HEK293 (cell line): ENCODE measurements at regions not wholly inside any gene's neighbourhood (a gene's known extent, or its start where the extent isn't known, plus 50 kb on each side); places are given as distances from the start of the nearest gene placed in this dataset.

Experiments used
- CTCF ChIA-PET: fragments of 350-600 bp; formaldehyde crosslinking; extraction: SDS; loops from one replicate; lab custom pipeline; 2021; ENCODE audit warnings: antibody characterized with exemption; lab: Yijun Ruan, JAX
- POLR2A ChIA-PET: fragments of 300-600 bp; formaldehyde crosslinking; extraction: SDS; loops from one replicate; lab custom pipeline; 2020; ENCODE audit warnings: antibody characterized with exemption, inconsistent platforms; lab: Yijun Ruan, JAX
- H3K27ac ChIP-seq: fragments of 200-500 bp; sonication (Bioruptor generic); 2 replicates; pipeline ENCODE4 v1.5.1; 2014; ENCODE audit warnings: low read depth, low read length, control low read depth, inconsistent platforms; ENCODE audit errors: extremely low read depth
- H3K36me3 ChIP-seq, 2 experiments: fragments of 200-500 bp in 1 of 2; sonication (Bioruptor generic) in 1 of 2; 1 replicate in 1 of 2; 2 replicates in 1 of 2; pipeline ENCODE4 v1.5.1; 2014 to 2017; ENCODE audit warnings: inconsistent platforms in 2 of 2, low read length in 2 of 2; ENCODE audit not compliant: control insufficient read depth in 2 of 2, insufficient read depth in 1 of 2
- H3K4me1 ChIP-seq: fragments of 200-500 bp; sonication (Bioruptor generic); 2 replicates; pipeline ENCODE4 v1.5.1; 2014; ENCODE audit warnings: mild to moderate bottlenecking, low read length, inconsistent platforms; ENCODE audit not compliant: control insufficient read depth, insufficient read depth
- H3K4me3 ChIP-seq: 2 replicates; pipeline ENCODE4 v1.5.1; 2011; ENCODE audit warnings: low read depth, mild to moderate bottlenecking, control low read depth, low read length, moderate library complexity
- H3K9me3 ChIP-seq: fragments of 200-500 bp; sonication (Bioruptor generic); 2 replicates; pipeline ENCODE4 v1.5.1; 2014; ENCODE audit warnings: low read depth, low read length, inconsistent platforms; ENCODE audit not compliant: control insufficient read depth, insufficient read depth
- GLI2 ChIP-seq: fragments of 450-650 bp; formaldehyde crosslinking; IDR thresholded peaks from 2 replicates; pipeline ENCODE4; 2017; ENCODE audit warnings: missing biosample characterization, missing genetic modification characterization, low read depth, borderline replicate concordance
- HOXC10 ChIP-seq: sonication (generic); formaldehyde crosslinking; IDR thresholded peaks from 2 replicates; pipeline ENCODE4 v1.8.1; 2023; ENCODE audit warnings: mild to moderate bottlenecking, missing genetic modification reagents
- KLF10 ChIP-seq: fragments of 450-650 bp; IDR thresholded peaks from 2 replicates; pipeline ENCODE4 v1.5.1; 2018; ENCODE audit warnings: missing biosample characterization, mild to moderate bottlenecking, missing genetic modification characterization
- SCRT1 ChIP-seq: fragments of 450-650 bp; formaldehyde crosslinking; IDR thresholded peaks from 2 replicates; pipeline ENCODE4 v1.5.1; 2016; ENCODE audit warnings: missing biosample characterization, missing genetic modification characterization, borderline replicate concordance
- SETDB1 ChIP-seq: IDR thresholded peaks from one replicate; pipeline ENCODE4 v1.6.1; 2017; ENCODE audit warnings: mild to moderate bottlenecking, low read length, moderate library complexity, mixed read lengths; ENCODE audit not compliant: insufficient read length
- SP2 ChIP-seq: fragments of 450-650 bp; formaldehyde crosslinking; IDR thresholded peaks from 2 replicates; pipeline ENCODE4 v1.5.1; 2016; ENCODE audit warnings: missing biosample characterization, missing genetic modification characterization
- SP7 ChIP-seq: fragments of 450-650 bp; formaldehyde crosslinking; IDR thresholded peaks from 2 replicates; pipeline ENCODE4 v1.5.1; 2016; ENCODE audit warnings: missing biosample characterization, missing genetic modification characterization
- YY2 ChIP-seq: fragments of 450-650 bp; formaldehyde crosslinking; IDR thresholded peaks from 2 replicates; pipeline ENCODE4 v1.5.1; 2016; ENCODE audit warnings: missing biosample characterization, missing genetic modification characterization
- ZBTB8A ChIP-seq: fragments of 450-650 bp; formaldehyde crosslinking; IDR thresholded peaks from 2 replicates; pipeline ENCODE4 v1.5.1; 2016; ENCODE audit warnings: missing biosample characterization, missing genetic modification characterization
- ZFHX2 ChIP-seq: fragments of 450-650 bp; formaldehyde crosslinking; conservative IDR thresholded peaks from 2 replicates; pipeline ENCODE4 v1.5.1; 2016; ENCODE audit warnings: missing biosample characterization, missing genetic modification characterization
- ZFP69B ChIP-seq: fragments of 450-650 bp; formaldehyde crosslinking; IDR thresholded peaks from 2 replicates; pipeline ENCODE4 v1.5.1; 2016; ENCODE audit warnings: missing biosample characterization, missing genetic modification characterization
- ZNF114 ChIP-seq: fragments of 450-650 bp; formaldehyde crosslinking; IDR thresholded peaks from 2 replicates; pipeline ENCODE4 v1.5.0; 2017; ENCODE audit warnings: missing biosample characterization, missing genetic modification characterization
- ZNF175 ChIP-seq: fragments of 450-650 bp; formaldehyde crosslinking; IDR thresholded peaks from 2 replicates; pipeline ENCODE4 v1.5.1; 2016; ENCODE audit warnings: missing biosample characterization, missing genetic modification characterization
- ZNF24 ChIP-seq: fragments of 450-650 bp; formaldehyde crosslinking; IDR thresholded peaks from 2 replicates; pipeline ENCODE4 v1.5.1; 2016; ENCODE audit warnings: missing biosample characterization, missing genetic modification characterization
- ZNF248 ChIP-seq: fragments of 450-650 bp; formaldehyde crosslinking; IDR thresholded peaks from 2 replicates; pipeline ENCODE4 v1.5.1; 2017; ENCODE audit warnings: missing biosample characterization, missing genetic modification characterization
- ZNF354C ChIP-seq: fragments of 450-650 bp; formaldehyde crosslinking; IDR thresholded peaks from 2 replicates; pipeline ENCODE4 v1.5.1; 2016; ENCODE audit warnings: missing biosample characterization, missing genetic modification characterization, low read depth, borderline replicate concordance
- ZNF416 ChIP-seq: fragments of 450-650 bp; formaldehyde crosslinking; IDR thresholded peaks from 2 replicates; pipeline ENCODE4 v1.5.1; 2016; ENCODE audit warnings: missing biosample characterization, missing genetic modification characterization
- ZNF654 ChIP-seq: fragments of 450-650 bp; formaldehyde crosslinking; IDR thresholded peaks from 2 replicates; pipeline ENCODE4 v1.5.1; 2016; ENCODE audit warnings: low read depth, missing biosample characterization, missing genetic modification characterization
- ZNF660 ChIP-seq: fragments of 450-650 bp; IDR thresholded peaks from 2 replicates; pipeline ENCODE4 v1.5.1; 2018; ENCODE audit warnings: missing biosample characterization, mild to moderate bottlenecking, missing genetic modification characterization
- ZNF670 ChIP-seq: fragments of 450-650 bp; formaldehyde crosslinking; IDR thresholded peaks from 2 replicates; pipeline ENCODE4 v1.5.1; 2016; ENCODE audit warnings: missing biosample characterization, missing genetic modification characterization, low read depth
- ZNF747 ChIP-seq: fragments of 450-650 bp; formaldehyde crosslinking; IDR thresholded peaks from 2 replicates; pipeline ENCODE4 v1.5.1; 2016; ENCODE audit warnings: missing biosample characterization, missing genetic modification characterization
- ZNF791 ChIP-seq: fragments of 450-650 bp; formaldehyde crosslinking; IDR thresholded peaks from 2 replicates; pipeline ENCODE4 v1.5.1; 2016; ENCODE audit warnings: missing biosample characterization, missing genetic modification characterization
- ZNF830 ChIP-seq: fragments of 450-650 bp; IDR thresholded peaks from 2 replicates; pipeline ENCODE4 v1.5.0; 2018; ENCODE audit warnings: missing biosample characterization, missing genetic modification characterization, low read depth, mild to moderate bottlenecking, moderate library complexity
- ZNF837 ChIP-seq: fragments of 450-650 bp; formaldehyde crosslinking; IDR thresholded peaks from 2 replicates; pipeline ENCODE4 v1.5.1; 2016; ENCODE audit warnings: missing biosample characterization, missing genetic modification characterization
- ZSCAN16 ChIP-seq: fragments of 450-650 bp; formaldehyde crosslinking; IDR thresholded peaks from 2 replicates; pipeline ENCODE4 v1.5.1; 2016; ENCODE audit warnings: missing biosample characterization, missing genetic modification characterization
- TF ChIP-seq, protein P1 (sequence below): fragments of 450-650 bp; formaldehyde crosslinking; IDR thresholded peaks from 2 replicates; pipeline ENCODE4 v1.5.1; 2016; ENCODE audit warnings: missing biosample characterization, missing genetic modification characterization, borderline replicate concordance
- TF ChIP-seq, protein P2 (sequence below): fragments of 450-650 bp; formaldehyde crosslinking; conservative IDR thresholded peaks from 2 replicates; pipeline ENCODE4 v1.5.1; 2016; ENCODE audit warnings: low read depth, missing biosample characterization, missing genetic modification characterization
- TF ChIP-seq, protein P3 (sequence below): fragments of 450-650 bp; formaldehyde crosslinking; IDR thresholded peaks from 2 replicates; pipeline ENCODE4 v1.5.1; 2016; ENCODE audit warnings: missing biosample characterization, missing genetic modification characterization

DNA sequence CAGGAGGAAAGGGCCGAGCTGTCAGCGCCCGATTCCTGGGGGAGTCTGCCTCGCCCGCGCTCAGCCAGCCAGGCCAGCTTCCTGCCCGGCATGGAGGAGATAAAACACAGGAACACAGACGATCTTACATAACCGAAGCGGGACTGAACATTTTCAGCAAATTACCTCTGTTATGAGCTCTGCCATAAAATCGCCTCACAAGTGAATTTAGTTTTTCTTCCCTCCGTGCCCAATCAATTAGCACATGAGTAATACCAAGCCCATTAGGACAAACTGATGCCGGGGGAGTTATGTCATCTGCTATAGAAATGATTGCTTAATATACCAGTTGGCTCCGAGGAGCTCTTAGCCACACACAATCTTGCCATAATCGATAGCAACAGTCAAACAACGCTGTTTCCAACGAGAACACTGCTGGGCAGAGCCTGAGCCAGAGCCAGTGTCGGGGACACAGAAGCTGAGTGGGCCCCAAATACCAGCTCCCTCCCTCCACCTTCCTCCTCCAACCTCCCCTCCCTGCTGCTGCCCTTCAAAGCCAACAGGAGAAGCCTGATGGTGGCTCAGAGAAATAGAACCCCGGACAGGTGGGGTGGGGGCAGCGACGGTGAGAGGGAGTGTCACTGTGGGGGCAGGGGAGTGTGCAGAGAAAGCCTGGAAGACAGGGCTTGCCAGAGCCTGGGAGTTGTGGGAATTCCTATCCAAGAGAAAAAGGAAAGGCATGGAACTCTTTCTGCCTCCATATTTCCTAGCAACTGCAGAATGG is 279.4 kb upstream of the TLE3 start:
- ChIA-PET POLR2A (interaction anchor here (0.6 to 1.0 kb wide), 4 partner anchors 132 to 886 kb away, joined by 3 to 6 read pairs (median 4); no protein-coding TSS in a partner anchor), CTCF (interaction anchor here (0.6 to 1.8 kb wide), 6 partner anchors 12 to 146 kb away, joined by 3 to 9 read pairs (median 6); no protein-coding TSS in a partner anchor)
- Histone ChIP-seq H3K9me3 (no peaks in the 10 kb centered on the region), H3K36me3 (no peaks in the 10 kb centered on the region), H3K27ac (no peak overlapping the region; the same call in 1 of the 2 replicates), H3K4me3 (no peak overlapping the region), H3K4me1 (peaks cover 2% of the 10 kb centered on the region; the same call in 1 of the 2 replicates)
- TF ChIP-seq SP2 (no peak; the same call in 1 of the 2 replicates), SETDB1 (no peak), ZNF248 (tag by site-specific recombination) (no peak), ZNF791 (tag by site-specific recombination) (no peak), ZFP69B (tag by site-specific recombination) (peak; percentile 28; the same call in 1 of the 2 replicates), ZNF175 (tag by site-specific recombination) (no peak), ZSCAN16 (tag by site-specific recombination) (no peak), ZNF114 (no peak), ZBTB8A (peak; percentile 71), SP7 (peak; percentile 89), ZFHX2 (tag by site-specific recombination) (0 out of 2 replicates have a peak, but pooled peaks have one; percentile 25), ZNF747 (no peak), ZNF837 (tag by site-specific recombination) (no peak), YY2 (tag by site-specific recombination) (no peak), ZNF830 (tag by site-specific recombination) (no peak), ZNF354C (no peak), KLF10 (tag by site-specific recombination) (no peak), GLI2 (tag by site-specific recombination) (no peak), ZNF24 (tag by site-specific recombination) (peak; percentile 91), ZNF670 (tag by site-specific recombination) (no peak), SCRT1 (tag by site-specific recombination) (no peak), ZNF654 (no peak), ZNF660 (tag by site-specific recombination) (peak; percentile 88), HOXC10 (no peak), ZNF416 (tag by site-specific recombination) (no peak)
- TF ChIP-seq, protein P1, sequence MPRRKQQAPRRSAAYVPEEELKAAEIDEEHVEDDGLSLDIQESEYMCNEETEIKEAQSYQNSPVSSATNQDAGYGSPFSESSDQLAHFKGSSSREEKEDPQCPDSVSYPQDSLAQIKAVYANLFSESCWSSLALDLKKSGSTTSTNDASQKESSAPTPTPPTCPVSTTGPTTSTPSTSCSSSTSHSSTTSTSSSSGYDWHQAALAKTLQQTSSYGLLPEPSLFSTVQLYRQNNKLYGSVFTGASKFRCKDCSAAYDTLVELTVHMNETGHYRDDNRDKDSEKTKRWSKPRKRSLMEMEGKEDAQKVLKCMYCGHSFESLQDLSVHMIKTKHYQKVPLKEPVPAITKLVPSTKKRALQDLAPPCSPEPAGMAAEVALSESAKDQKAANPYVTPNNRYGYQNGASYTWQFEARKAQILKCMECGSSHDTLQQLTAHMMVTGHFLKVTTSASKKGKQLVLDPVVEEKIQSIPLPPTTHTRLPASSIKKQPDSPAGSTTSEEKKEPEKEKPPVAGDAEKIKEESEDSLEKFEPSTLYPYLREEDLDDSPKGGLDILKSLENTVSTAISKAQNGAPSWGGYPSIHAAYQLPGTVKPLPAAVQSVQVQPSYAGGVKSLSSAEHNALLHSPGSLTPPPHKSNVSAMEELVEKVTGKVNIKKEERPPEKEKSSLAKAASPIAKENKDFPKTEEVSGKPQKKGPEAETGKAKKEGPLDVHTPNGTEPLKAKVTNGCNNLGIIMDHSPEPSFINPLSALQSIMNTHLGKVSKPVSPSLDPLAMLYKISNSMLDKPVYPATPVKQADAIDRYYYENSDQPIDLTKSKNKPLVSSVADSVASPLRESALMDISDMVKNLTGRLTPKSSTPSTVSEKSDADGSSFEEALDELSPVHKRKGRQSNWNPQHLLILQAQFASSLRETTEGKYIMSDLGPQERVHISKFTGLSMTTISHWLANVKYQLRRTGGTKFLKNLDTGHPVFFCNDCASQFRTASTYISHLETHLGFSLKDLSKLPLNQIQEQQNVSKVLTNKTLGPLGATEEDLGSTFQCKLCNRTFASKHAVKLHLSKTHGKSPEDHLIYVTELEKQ (tag by site-specific recombination), result 0 out of 2 replicates have a peak, but pooled peaks have one; percentile 67
- TF ChIP-seq, protein P2, sequence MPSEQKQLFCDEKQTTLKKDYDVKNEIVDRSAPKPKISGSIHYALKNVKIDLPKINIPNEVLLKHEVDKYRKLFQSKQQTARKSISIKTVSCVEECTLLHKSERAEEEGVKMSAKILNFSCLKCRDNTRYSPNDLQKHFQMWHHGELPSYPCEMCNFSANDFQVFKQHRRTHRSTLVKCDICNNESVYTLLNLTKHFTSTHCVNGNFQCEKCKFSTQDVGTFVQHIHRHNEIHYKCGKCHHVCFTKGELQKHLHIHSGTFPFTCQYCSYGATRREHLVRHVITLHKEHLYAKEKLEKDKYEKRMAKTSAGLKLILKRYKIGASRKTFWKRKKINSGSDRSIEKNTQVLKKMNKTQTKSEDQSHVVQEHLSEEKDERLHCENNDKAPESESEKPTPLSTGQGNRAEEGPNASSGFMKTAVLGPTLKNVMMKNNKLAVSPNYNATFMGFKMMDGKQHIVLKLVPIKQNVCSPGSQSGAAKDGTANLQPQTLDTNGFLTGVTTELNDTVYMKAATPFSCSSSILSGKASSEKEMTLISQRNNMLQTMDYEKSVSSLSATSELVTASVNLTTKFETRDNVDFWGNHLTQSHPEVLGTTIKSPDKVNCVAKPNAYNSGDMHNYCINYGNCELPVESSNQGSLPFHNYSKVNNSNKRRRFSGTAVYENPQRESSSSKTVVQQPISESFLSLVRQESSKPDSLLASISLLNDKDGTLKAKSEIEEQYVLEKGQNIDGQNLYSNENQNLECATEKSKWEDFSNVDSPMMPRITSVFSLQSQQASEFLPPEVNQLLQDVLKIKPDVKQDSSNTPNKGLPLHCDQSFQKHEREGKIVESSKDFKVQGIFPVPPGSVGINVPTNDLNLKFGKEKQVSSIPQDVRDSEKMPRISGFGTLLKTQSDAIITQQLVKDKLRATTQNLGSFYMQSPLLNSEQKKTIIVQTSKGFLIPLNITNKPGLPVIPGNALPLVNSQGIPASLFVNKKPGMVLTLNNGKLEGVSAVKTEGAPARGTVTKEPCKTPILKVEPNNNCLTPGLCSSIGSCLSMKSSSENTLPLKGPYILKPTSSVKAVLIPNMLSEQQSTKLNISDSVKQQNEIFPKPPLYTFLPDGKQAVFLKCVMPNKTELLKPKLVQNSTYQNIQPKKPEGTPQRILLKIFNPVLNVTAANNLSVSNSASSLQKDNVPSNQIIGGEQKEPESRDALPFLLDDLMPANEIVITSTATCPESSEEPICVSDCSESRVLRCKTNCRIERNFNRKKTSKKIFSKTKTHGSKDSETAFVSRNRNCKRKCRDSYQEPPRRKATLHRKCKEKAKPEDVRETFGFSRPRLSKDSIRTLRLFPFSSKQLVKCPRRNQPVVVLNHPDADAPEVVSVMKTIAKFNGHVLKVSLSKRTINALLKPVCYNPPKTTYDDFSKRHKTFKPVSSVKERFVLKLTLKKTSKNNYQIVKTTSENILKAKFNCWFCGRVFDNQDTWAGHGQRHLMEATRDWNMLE (tag by site-specific recombination), result 0 out of 2 replicates have a peak, but pooled peaks have one; percentile 28
- TF ChIP-seq, protein P3, sequence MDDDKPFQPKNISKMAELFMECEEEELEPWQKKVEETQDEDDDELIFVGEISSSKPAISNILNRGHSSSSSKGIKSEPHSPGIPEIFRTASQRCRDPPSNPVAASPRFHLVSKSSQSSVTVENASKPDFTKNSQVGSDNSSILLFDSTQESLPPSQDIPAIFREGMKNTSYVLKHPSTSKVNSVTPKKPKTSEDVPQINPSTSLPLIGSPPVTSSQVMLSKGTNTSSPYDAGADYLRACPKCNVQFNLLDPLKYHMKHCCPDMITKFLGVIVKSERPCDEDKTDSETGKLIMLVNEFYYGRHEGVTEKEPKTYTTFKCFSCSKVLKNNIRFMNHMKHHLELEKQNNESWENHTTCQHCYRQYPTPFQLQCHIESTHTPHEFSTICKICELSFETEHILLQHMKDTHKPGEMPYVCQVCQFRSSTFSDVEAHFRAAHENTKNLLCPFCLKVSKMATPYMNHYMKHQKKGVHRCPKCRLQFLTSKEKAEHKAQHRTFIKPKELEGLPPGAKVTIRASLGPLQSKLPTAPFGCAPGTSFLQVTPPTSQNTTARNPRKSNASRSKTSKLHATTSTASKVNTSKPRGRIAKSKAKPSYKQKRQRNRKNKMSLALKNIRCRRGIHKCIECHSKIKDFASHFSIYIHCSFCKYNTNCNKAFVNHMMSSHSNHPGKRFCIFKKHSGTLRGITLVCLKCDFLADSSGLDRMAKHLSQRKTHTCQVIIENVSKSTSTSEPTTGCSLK (tag by site-specific recombination), result no peak
